Upper lobe of right lung (tissue), 1 donor: ENCODE measurements at regions not wholly inside any gene's neighbourhood (a gene's known extent, or its start where the extent isn't known, plus 50 kb on each side); places are given as distances from the start of the nearest gene placed in this dataset.

Experiments used
- ATAC-seq: fragments of 200-7000 bp; cut with Tn5 transposase; one replicate; pipeline ENCODE4 v1.9.1; 2020; ENCODE audit warnings: mild to moderate bottlenecking, moderate library complexity
- DNase-seq: peaks from one replicate; pipeline ENCODE4 v3.0.0-alpha.2; 2020
- H3K27ac ChIP-seq: fragments of 200-600 bp; one replicate; pipeline ENCODE4 v1.8.0; 2022
- H3K27me3 ChIP-seq: fragments of 200-600 bp; one replicate; pipeline ENCODE4 v1.8.0; 2022; ENCODE audit warnings: mild to moderate bottlenecking
- H3K36me3 ChIP-seq: fragments of 200-600 bp; one replicate; pipeline ENCODE4 v1.8.0; 2022
- H3K4me1 ChIP-seq: fragments of 200-600 bp; one replicate; pipeline ENCODE4 v1.8.0; 2022
- H3K4me3 ChIP-seq: fragments of 200-600 bp; one replicate; pipeline ENCODE4 v1.8.0; 2022; ENCODE audit warnings: mild to moderate bottlenecking
- H3K9me3 ChIP-seq: fragments of 200-600 bp; one replicate; pipeline ENCODE4 v1.8.0; 2022
- CTCF ChIP-seq: fragments of 200-600 bp; IDR thresholded peaks from one replicate; pipeline ENCODE4 v1.8.0; 2022; ENCODE audit warnings: antibody characterized with exemption
- intact Hi-C: fragments of 100-400 bp; cut with DNase I; formaldehyde crosslinking; loops from one replicate; pipeline ENCODE4 v1.11.0; 2022
- donor health status: DM: no; HTN: yes; CAD: no; lungs with severe emphysema.

DNA sequence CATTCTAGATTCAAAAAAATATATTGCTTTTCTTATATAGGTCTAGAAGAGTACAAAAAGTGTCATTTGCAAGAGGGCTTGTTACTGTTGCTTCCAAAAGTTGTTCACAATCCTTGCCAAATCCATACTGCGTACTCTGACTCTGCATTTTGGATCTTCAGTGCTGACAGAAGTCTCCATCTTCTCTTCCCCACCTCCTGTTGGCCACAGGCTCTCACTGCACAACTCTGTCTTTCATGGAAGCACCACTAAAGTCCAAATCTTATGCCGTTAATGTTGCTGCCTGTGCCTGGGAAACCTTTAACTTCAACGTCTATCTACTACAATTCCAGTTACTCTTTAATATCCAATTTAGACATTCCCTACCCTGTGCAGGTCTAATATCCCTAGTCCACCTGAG, 419.9 kb downstream of the NR2F2 start:
- Histone ChIP-seq H3K4me3 (no peak overlapping the region), H3K36me3 (no peaks in the 10 kb centered on the region), H3K27me3 (no peaks in the 10 kb centered on the region), H3K9me3 (no peaks in the 10 kb centered on the region), H3K4me1 (no peaks in the 10 kb centered on the region), H3K27ac (no peak overlapping the region)
- DNase-seq (no peak), ATAC-seq (no peak)
- TF ChIP-seq CTCF = no peak
- intact Hi-C loops = no loop called here

- H3K27ac ChIP-seq = no peak overlapping the region
- no peaks in the 10 kb centered on the region for H3K36me3 ChIP-seq
- H3K4me1 ChIP-seq = no peaks in the 10 kb centered on the region
- no peaks in the 10 kb centered on the region for H3K27me3 ChIP-seq
- intact Hi-C loops = no loop called here
- TF ChIP-seq CTCF = no peak
- ATAC-seq (no peak), DNase-seq (no peak)
- H3K9me3 ChIP-seq = no peaks in the 10 kb centered on the region
- no peak overlapping the region for H3K4me3 ChIP-seq
Measured at GRCh38 chr15:96756146-96756545, 425.6 kb downstream of the NR2F2 start.

- no peak for TF ChIP-seq CTCF
- H3K36me3 ChIP-seq = no peaks in the 10 kb centered on the region
- H3K27ac ChIP-seq = no peak overlapping the region
- intact Hi-C loops = no loop called here
- DNase-seq (no peak), ATAC-seq (no peak)
- no peaks in the 10 kb centered on the region for H3K9me3 ChIP-seq
- no peaks in the 10 kb centered on the region for H3K4me1 ChIP-seq
- no peak overlapping the region for H3K4me3 ChIP-seq
- no peaks in the 10 kb centered on the region for H3K27me3 ChIP-seq
Measured at GRCh38 chr15:96756656-96757055, 426.2 kb downstream of the NR2F2 start.

- no peak for DNase-seq
Measured at GRCh38 chr15:96762566-96762965, 432.1 kb downstream of the NR2F2 start.

GRCh38 chr15:96764501-96764900, 434.0 kb downstream of the NR2F2 start:
- H3K36me3 ChIP-seq = no peaks in the 10 kb centered on the region
- no peak overlapping the region for H3K27ac ChIP-seq
- H3K4me3 ChIP-seq = no peak overlapping the region
- TF ChIP-seq CTCF = no peak
- DNase-seq = no peak
- H3K4me1 ChIP-seq = no peaks in the 10 kb centered on the region
- no peak for ATAC-seq
- no peaks in the 10 kb centered on the region for H3K9me3 ChIP-seq
- intact Hi-C loops = no loop called here
- H3K27me3 ChIP-seq = no peaks in the 10 kb centered on the region

More at GRCh38 chr15:96762566-96762965, 432.1 kb downstream of the NR2F2 start:
- no peaks in the 10 kb centered on the region for H3K4me1 ChIP-seq
- no peak overlapping the region for H3K27ac ChIP-seq
- no peak for TF ChIP-seq CTCF
- intact Hi-C loops = no loop called here
- no peak overlapping the region for H3K4me3 ChIP-seq
- no peak for ATAC-seq
- no peaks in the 10 kb centered on the region for H3K9me3 ChIP-seq
- no peaks in the 10 kb centered on the region for H3K27me3 ChIP-seq
- no peaks in the 10 kb centered on the region for H3K36me3 ChIP-seq

DNA sequence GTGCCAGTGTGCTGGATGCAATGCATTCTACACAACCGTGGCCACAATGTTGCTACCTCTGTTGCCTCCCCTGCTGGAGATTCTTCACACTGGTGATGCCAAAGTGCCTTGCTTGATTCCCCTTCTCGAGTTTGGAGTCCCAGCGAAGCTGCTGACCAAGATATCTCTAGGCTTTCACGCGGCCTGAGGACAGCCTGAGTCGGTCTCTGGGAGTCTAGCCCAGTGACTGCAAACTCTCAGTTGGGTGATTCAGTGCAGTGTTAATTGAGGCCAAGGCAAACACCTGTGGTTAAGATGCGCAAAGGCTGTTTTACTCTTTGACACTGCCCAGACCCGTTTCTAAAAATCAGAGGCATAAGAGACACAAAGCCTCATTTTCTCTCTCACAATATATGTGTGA, 434.4 kb downstream of the NR2F2 start:
- no peaks in the 10 kb centered on the region for H3K9me3 ChIP-seq
- TF ChIP-seq CTCF = no peak
- no peak overlapping the region for H3K4me3 ChIP-seq
- H3K27me3 ChIP-seq = no peaks in the 10 kb centered on the region
- DNase-seq = no peak
- intact Hi-C loops = no loop called here
- H3K36me3 ChIP-seq = no peaks in the 10 kb centered on the region
- no peak for ATAC-seq
- no peak overlapping the region for H3K27ac ChIP-seq
- H3K4me1 ChIP-seq = no peaks in the 10 kb centered on the region
